ENCODE measurements at regions not wholly inside any gene's neighbourhood (a gene's known extent, or its start where the extent isn't known, plus 50 kb on each side); places are given as distances from the start of the nearest gene placed in this dataset.

GRCh38 chr19:34104557-34104956, 67.7 kb upstream of the LSM14A start:
- ATAC-seq: no peak
- no peaks in the 10 kb centered on the region for H3K36me3 ChIP-seq (replicated peaks in 1 of 2; ENCODE audit: insufficient read depth in 1 of 2, low read depth in 2 of 2)
- no peak overlapping the region for H3K27ac ChIP-seq
- DNase-seq: no peak
- H3K9me3 ChIP-seq: no peaks in the 10 kb centered on the region
- no peak for TF ChIP-seq POLR2A (IDR thresholded peaks at IDR 0.05)
- TF ChIP-seq, protein P1, sequence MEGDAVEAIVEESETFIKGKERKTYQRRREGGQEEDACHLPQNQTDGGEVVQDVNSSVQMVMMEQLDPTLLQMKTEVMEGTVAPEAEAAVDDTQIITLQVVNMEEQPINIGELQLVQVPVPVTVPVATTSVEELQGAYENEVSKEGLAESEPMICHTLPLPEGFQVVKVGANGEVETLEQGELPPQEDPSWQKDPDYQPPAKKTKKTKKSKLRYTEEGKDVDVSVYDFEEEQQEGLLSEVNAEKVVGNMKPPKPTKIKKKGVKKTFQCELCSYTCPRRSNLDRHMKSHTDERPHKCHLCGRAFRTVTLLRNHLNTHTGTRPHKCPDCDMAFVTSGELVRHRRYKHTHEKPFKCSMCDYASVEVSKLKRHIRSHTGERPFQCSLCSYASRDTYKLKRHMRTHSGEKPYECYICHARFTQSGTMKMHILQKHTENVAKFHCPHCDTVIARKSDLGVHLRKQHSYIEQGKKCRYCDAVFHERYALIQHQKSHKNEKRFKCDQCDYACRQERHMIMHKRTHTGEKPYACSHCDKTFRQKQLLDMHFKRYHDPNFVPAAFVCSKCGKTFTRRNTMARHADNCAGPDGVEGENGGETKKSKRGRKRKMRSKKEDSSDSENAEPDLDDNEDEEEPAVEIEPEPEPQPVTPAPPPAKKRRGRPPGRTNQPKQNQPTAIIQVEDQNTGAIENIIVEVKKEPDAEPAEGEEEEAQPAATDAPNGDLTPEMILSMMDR (IDR thresholded peaks at IDR 0.05): no peak
- intact Hi-C loops (cut with DNase I): no loop called here
- no peak overlapping the region for H3K4me3 ChIP-seq
- WGBS, 2 donors: 37 to 39% methylated on average over 5 of the region's 5 CpGs
- no peaks in the 10 kb centered on the region for H3K4me1 ChIP-seq
- no peaks in the 10 kb centered on the region for H3K27me3 ChIP-seq

- Histone ChIP-seq H3K4me1 (no peaks in the 10 kb centered on the region), H3K36me3 (replicated peaks in 1 of 2; ENCODE audit: insufficient read depth in 1 of 2, low read depth in 2 of 2) (no peaks in the 10 kb centered on the region), H3K27me3 (no peaks in the 10 kb centered on the region), H3K4me3 (no peak overlapping the region), H3K27ac (no peak overlapping the region), H3K9me3 (no peaks in the 10 kb centered on the region)
- DNase-seq (no peak), ATAC-seq (no peak)
- intact Hi-C loops (cut with DNase I): no loop called here
- whole genome bisulfite sequencing, 2 donors: 45 to 53% methylated on average over 3 of the region's 3 CpGs
- TF ChIP-seq, protein P1 (IDR thresholded peaks at IDR 0.05): no peak
- TF ChIP-seq POLR2A (IDR thresholded peaks at IDR 0.05): no peak
Observed at GRCh38 chr19:34109596-34109995, 62.7 kb upstream of the LSM14A start.

DNA sequence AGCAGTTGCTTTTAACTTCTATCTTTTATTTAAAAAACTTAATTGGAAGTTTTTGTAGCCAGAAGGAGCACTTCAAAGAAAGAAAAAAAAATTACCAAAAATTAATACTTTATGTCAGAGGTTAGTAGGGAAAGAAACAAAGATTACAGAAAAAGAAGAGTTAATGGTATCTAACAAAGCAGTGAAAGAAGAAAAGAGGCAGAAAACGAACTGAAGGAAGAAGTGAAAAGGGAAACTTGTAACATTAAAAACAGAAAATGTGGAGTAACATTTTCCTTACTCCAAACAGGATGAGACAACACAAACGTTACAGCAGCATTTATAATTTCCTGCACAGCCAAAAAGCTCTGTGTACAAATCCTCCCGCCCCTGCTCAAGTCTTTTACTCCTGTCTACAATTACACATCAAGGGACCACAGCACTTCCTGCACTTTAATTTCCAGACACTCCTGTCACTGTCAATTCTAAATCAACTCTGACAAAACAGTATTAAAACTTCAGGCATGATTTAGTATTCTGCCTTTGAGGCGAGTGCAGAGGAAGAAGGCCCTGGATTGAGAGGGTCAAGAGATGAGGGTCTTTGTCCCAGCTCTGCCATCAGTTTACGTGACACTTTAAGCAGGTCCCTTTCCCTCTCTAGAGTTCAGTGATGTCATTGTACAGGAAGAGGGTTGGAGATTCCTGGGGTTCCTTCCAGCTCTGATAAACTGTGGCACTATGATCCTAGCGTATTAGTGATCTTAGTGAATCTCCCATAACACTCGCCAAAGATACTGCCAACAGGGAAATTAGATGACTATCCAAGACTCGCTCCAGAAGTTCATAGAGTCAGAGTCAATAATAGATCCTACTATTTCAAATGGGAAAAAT, 53.2 kb upstream of the LSM14A start:
- TF ChIP-seq POLR2A (IDR thresholded peaks at IDR 0.05): no peak
- TF ChIP-seq, protein P1 (IDR thresholded peaks at IDR 0.05): no peak
- intact Hi-C loops (cut with DNase I): no loop called here
- DNase-seq: no peak

DNA sequence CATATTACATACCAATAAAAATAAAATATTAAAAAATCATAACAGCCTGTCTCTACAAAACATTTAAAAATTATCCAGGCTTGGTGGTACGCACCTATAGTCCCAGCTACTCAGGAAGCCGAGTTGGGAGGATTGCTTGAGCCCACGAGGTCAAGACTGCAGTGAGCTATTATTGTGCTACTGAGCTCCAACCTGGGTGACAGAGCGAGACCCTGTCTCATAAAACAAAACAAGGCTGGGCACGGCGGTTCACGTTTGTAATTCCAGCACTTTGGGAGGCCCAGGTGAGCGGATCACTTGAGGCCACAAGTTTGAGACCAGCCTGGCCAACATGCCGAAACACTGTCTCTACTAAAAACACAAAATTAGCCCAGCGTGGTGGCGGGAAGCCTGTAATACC, 52.2 kb upstream of the LSM14A start:
- no peak for TF ChIP-seq POLR2A (IDR thresholded peaks at IDR 0.05)
- TF ChIP-seq, protein P1 (IDR thresholded peaks at IDR 0.05): no peak
- peaks cover 8% of the 10 kb centered on the region for H3K4me1 ChIP-seq
- H3K36me3 ChIP-seq (replicated peaks in 1 of 2; ENCODE audit: insufficient read depth in 1 of 2, low read depth in 2 of 2): no peaks in the 10 kb centered on the region
- 69 to 72% methylated on average over 10 to 11 of the region's 11 CpGs for WGBS, 2 donors
- H3K4me3 ChIP-seq: no peak overlapping the region
- H3K9me3 ChIP-seq: no peaks in the 10 kb centered on the region
- H3K27me3 ChIP-seq: no peaks in the 10 kb centered on the region
- intact Hi-C loops (cut with DNase I): no loop called here
- DNase-seq (no peak), ATAC-seq (no peak)
- no peak overlapping the region for H3K27ac ChIP-seq

More for the DNA sequence above, 53.2 kb upstream of the LSM14A start:
- H3K27ac ChIP-seq: no peak overlapping the region
- WGBS, 2 donors: 56 to 67% methylated on average over 8 of the region's 8 CpGs
- H3K36me3 ChIP-seq (replicated peaks in 1 of 2; ENCODE audit: insufficient read depth in 1 of 2, low read depth in 2 of 2): no peaks in the 10 kb centered on the region
- no peak overlapping the region for H3K4me3 ChIP-seq
- H3K4me1 ChIP-seq: no peaks in the 10 kb centered on the region
- H3K9me3 ChIP-seq: no peaks in the 10 kb centered on the region
- H3K27me3 ChIP-seq: no peaks in the 10 kb centered on the region
- ATAC-seq: no peak
